HG03571 (cell line): ENCODE measurements at regions not wholly inside any gene's neighbourhood (a gene's known extent, or its start where the extent isn't known, plus 50 kb on each side); places are given as distances from the start of the nearest gene placed in this dataset.

Experiments
- ATAC-seq: cut with Tn5 transposase; IDR thresholded peaks from one replicate; pipeline ENCODE4 v1.9.1; 2021; ENCODE audit not compliant: unreplicated experiment

- ATAC-seq: no peak
Observed at GRCh38 chr4:165765053-165765452, 108.0 kb upstream of the TLL1 start.

- no peak for ATAC-seq
Observed at GRCh38 chr4:165766018-165766417, 107.0 kb upstream of the TLL1 start.

GRCh38 chr4:165766976-165767375 is 106.1 kb upstream of the TLL1 start:
- ATAC-seq: no peak

- ATAC-seq: no peak
Observed at GRCh38 chr4:165767671-165768070, 105.4 kb upstream of the TLL1 start.

DNA sequence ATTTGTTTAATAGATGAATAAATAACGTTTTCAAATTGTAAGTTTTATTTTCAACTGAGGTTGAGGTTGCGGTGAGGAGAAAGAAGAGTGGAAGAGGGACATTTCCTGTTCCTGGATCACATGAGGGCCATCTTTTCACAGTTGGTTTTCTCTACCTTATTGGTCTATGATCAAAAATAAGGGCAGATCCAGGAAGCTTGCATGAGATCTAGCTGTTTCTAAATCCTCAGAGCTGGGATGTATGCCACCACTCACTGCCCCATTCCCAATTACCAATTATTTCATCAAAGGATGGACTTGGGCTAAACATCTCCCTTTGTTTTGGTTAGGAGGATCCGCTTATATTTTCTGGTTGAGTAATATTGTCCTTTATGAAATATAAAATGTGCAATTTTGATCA is 104.8 kb upstream of the TLL1 start:
- ATAC-seq: no peak

DNA sequence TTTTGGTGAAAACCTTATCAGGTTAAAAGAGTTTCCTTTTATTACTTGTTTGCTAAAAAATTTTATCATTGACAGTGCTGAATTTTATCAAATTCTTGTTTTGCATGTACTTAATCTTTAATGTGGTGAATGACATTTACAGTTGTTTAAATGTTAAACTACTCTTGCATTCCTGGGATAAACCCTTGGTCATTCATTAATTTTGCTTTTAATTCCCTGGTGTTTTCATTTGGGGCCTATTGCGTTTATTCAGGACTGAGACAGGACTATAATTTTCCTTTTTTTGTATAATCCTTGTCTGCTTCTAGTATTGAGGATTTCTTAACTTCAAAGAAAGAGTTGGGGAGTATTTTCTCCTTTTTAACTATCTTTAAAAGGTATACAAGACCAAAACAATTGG is 98.7 kb upstream of the TLL1 start:
- no peak for ATAC-seq

DNA sequence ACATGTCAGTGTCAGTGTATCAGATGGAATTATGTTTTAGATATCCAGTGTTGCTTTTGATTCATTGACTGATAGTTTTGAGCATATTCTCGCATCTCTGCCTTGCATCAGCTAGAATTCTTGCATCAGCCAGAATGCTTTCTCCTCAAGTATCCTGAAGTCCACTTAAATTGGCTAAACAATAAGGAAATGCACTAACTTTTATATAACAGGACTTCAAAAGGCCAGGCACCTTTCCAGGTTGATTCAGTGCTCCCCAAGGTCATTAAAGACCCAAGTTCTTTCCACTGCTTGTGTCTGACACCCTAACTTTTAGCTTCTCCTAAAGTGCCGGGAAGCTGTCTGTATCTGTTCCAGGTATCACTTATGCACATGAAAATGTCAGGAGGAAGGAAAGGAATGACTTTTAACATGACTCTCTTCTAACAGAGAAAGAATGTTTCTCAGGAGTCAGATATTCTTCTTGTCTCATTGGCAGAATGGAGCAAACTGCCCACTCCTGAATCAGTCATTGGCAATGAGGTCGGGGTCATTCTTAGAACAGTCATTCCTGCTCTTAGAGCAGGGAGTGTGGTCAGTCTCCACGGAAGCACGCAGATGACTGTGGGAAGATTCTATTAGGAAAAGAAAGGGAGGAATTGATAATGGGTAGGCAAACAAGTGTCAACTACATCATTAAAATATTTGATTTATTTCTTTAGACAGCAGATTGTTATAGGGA is 92.9 kb upstream of the TLL1 start:
- no peak for ATAC-seq

DNA sequence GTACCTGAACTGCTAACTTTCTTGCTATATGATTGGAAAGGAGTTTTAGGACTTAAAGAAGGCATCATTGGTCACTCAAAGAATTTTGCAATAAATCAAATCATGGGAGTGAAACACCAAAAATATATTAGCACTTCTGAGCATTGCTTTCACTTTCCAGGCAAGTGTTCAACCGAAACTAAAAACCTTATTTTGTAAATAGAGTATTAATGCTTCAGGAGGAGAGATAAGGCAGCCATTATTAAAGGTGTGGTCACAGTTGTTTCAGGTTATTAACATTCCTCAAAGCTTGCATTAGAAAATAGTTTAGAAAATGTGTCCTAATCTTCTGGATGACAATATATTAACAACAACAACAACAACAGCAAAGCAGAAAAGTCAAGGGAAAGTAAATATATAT is 92.3 kb upstream of the TLL1 start:
- ATAC-seq: no peak

DNA sequence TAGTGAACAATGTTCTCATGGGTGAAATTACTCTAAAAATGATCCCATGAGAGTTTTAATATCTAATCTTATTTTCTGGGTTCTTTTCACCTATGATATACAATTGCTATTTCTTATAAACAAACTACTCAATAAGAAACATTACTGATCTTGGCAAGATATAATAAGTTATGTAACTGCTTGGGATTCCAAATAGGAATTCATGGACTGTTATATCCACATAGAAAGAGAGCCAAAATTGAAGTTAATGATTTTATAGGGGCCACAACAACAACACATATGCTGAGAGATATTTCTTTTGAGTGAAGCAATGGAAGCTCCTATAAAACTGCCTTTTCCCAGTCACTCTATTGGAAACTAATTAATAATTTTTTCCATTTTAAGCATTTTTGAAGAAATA is 90.4 kb upstream of the TLL1 start:
- ATAC-seq: no peak

- no peak for ATAC-seq
Observed at GRCh38 chr4:165783626-165784025, 89.4 kb upstream of the TLL1 start.

GRCh38 chr4:165784672-165785071 is 88.4 kb upstream of the TLL1 start:
- ATAC-seq: no peak

- ATAC-seq: no peak
Observed at GRCh38 chr4:165785337-165785736, 87.7 kb upstream of the TLL1 start.

- no peak for ATAC-seq
Observed at GRCh38 chr4:165787516-165788274, 85.3 kb upstream of the TLL1 start.

DNA sequence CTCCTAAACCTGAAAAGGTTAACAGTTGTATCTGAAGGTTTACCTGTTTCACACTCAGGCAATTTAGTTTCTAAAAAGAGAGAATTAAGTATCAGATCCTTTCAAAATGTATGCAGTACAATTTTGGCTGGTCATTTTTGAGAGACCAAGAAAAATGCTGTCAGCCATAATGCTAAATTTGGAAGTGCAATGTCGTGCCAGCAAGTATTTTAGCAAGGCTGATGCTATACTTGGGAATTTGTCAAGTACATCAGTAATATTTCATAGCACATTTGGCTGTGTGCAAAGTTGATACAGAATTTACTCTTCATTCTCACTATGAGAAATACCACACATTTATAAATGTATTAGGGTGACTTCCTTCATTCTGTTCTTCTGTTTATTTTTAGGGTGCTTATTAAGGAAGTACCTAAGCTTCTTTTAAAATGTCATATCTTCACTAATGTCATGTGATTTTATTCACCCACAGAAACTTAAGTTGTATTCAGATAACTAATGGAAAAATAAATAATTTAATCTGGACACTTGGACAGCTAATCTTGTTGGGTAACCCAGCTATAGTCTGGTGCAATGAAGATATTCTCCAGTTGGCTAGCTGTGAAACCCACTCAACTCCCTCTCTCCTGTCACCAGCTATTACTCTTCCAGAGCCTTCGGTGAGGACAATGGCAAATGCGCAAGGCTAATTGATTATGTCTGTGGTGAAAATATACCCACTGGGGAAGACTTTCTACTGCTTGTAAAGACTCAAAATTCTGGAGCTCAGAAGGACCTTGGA is 84.2 kb upstream of the TLL1 start:
- no peak for ATAC-seq

- no peak for ATAC-seq
Observed at GRCh38 chr4:165793236-165793635, 79.8 kb upstream of the TLL1 start.

- ATAC-seq: no peak
Observed at GRCh38 chr4:165794834-165795233, 78.2 kb upstream of the TLL1 start.

- ATAC-seq: no peak
Observed at GRCh38 chr4:165799384-165799815, 73.6 kb upstream of the TLL1 start.

DNA sequence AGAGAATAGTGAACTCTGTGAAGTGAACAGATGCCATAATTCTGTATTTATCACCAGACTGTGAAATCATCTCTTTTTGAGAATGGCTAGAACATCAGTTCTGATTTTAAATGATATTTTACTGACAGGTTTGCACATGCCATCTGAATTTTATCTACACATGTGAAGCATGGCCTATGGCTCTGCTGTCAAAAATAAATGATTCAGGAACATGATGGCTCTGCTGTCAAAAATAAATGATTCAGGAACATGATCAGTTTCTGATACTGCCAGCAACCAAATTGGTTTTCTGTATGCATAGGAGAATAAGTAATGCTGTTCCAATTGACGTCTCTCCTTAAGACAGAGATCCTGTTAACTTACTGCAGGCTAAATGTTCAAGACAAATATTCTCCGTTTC is 70.6 kb upstream of the TLL1 start:
- no peak for ATAC-seq

- ATAC-seq: no peak
Observed at GRCh38 chr4:165803005-165803404, 70.0 kb upstream of the TLL1 start.

DNA sequence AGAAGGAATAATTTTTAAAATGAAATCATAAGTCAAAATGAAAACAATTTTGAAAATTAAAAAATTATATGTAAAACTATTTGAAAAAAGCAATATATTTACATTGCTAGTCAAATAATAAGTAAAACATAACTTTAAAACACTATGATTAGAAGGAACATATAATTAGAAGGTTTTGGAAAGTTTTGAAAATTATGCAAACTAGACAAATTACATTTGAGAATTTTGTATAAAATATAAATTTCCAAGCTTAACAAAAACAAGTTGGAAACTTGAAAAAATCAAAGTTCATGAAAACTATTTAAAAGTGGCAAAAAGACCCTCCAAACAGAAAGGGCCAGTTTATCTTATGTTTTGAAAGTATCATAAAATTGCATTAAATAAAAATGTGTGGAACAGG is 67.6 kb upstream of the TLL1 start:
- no peak for ATAC-seq

- ATAC-seq: no peak
Observed at GRCh38 chr4:165806613-165807012, 66.4 kb upstream of the TLL1 start.

GRCh38 chr4:165810726-165811125 is 62.3 kb upstream of the TLL1 start:
- no peak for ATAC-seq
